B cell (primary cell): ENCODE measurements at regions not wholly inside any gene's neighbourhood (a gene's known extent, or its start where the extent isn't known, plus 50 kb on each side); places are given as distances from the start of the nearest gene placed in this dataset.

Experiments
- CTCF ChIP-seq: fragments of 200-600 bp; IDR thresholded peaks from one replicate; pipeline ENCODE4 v1.8.0; 2022; ENCODE audit warnings: antibody characterized with exemption, mild to moderate bottlenecking
- EZH2 ChIP-seq: IDR thresholded peaks from 2 replicates; pipeline ENCODE4 v1.6.1; 2012; ENCODE audit warnings: borderline replicate concordance, low read depth, mild to moderate bottlenecking, moderate library complexity, low read length; ENCODE audit not compliant: insufficient read depth, poor library complexity, severe bottlenecking

GRCh38 chr9:29416204-29416603 lies 1842.9 kb upstream of the C9orf72 start:
- TF ChIP-seq CTCF (no peak), EZH2 (no peak)
